Mammary epithelial cell (primary cell): ENCODE measurements at regions not wholly inside any gene's neighbourhood (a gene's known extent, or its start where the extent isn't known, plus 50 kb on each side); places are given as distances from the start of the nearest gene placed in this dataset.

Source experiments
- EZH2 ChIP-seq: IDR thresholded peaks from 2 replicates; pipeline ENCODE4 v1.6.1; 2012; ENCODE audit warnings: low read length, inconsistent platforms, borderline replicate concordance
- TF ChIP-seq, protein P1 (sequence below), 2 donors: IDR thresholded peaks in 1 of 2; conservative IDR thresholded peaks in 1 of 2; 2 replicates each; pipeline ENCODE4 v1.5.1; 2011 to 2012; ENCODE audit warnings: inconsistent platforms in 2 of 2, low read length in 2 of 2, mild to moderate bottlenecking in 2 of 2, control low read depth in 1 of 2, low read depth in 1 of 2; ENCODE audit not compliant: insufficient read depth in 1 of 2; ENCODE audit errors: extremely low read depth in 1 of 2

DNA sequence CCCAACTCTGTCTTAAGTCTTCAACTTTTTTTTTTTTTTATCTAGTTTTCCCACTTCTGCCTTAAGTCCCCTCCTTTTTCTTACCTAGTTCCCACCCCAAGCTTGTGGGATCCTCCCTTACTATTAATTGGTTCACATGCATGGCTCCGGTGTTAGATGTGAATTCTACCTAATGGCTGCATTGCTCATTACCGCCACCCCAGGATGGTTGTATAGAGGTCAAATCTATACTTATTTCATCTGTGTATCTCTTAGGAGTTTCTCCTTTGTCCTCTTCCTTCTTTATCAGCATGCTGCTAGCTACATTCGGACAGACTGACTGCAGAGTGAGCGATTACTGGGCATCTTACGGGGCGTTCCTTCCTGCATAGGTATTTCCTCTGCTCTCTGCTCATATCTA, 605.7 kb upstream of the GRM7 start:
- TF ChIP-seq, protein P1, sequence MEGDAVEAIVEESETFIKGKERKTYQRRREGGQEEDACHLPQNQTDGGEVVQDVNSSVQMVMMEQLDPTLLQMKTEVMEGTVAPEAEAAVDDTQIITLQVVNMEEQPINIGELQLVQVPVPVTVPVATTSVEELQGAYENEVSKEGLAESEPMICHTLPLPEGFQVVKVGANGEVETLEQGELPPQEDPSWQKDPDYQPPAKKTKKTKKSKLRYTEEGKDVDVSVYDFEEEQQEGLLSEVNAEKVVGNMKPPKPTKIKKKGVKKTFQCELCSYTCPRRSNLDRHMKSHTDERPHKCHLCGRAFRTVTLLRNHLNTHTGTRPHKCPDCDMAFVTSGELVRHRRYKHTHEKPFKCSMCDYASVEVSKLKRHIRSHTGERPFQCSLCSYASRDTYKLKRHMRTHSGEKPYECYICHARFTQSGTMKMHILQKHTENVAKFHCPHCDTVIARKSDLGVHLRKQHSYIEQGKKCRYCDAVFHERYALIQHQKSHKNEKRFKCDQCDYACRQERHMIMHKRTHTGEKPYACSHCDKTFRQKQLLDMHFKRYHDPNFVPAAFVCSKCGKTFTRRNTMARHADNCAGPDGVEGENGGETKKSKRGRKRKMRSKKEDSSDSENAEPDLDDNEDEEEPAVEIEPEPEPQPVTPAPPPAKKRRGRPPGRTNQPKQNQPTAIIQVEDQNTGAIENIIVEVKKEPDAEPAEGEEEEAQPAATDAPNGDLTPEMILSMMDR (conservative IDR thresholded peaks at IDR 0.05 in 1 of 2, IDR thresholded peaks at IDR 0.05 in 1 of 2; ENCODE audit: extremely low read depth in 1 of 2, insufficient read depth in 1 of 2, low read depth in 1 of 2, low read length in 2 of 2), result no peak
- no peak for TF ChIP-seq EZH2
